HCT116 (cell line): ENCODE measurements at regions not wholly inside any gene's neighbourhood (a gene's known extent, or its start where the extent isn't known, plus 50 kb on each side); places are given as distances from the start of the nearest gene placed in this dataset.

Experiments
- ATAC-seq: fragments of 200-7000 bp; cut with Tn5 transposase; 2 replicates; pipeline ENCODE4 v1.9.1; 2020; ENCODE audit warnings: mild to moderate bottlenecking, moderate library complexity
- BruUV-seq: library from RNA; stranded (reverse); fragments of 400-500 nt; replicated peaks from 2 replicates; lab custom pipeline; 2021; lab: Mats Ljungman, UMichigan
- CTCF ChIA-PET: fragments of 300-600 bp; sonication (Branson Sonifier 250); formaldehyde crosslinking; loops from one replicate; lab custom pipeline; 2021; ENCODE audit warnings: antibody characterized with exemption; lab: Charles Lee
- POLR2A ChIA-PET: fragments of 300-600, 350-600 bp; sonication (Branson Sonifier 250); formaldehyde crosslinking; loops from one replicate; lab custom pipeline; 2021; ENCODE audit warnings: antibody characterized with exemption; lab: Charles Lee
- RAD21 ChIA-PET, 2 experiments: fragments of 300-600 bp; sonication (Branson Sonifier 250); formaldehyde crosslinking; loops; one replicate each; lab custom pipeline; 2023; ENCODE audit warnings: low total read pairs in 2 of 2; ENCODE audit not compliant: uncharacterized antibody in 2 of 2, unreplicated experiment in 2 of 2, low non-redundant PET in 1 of 2; lab: Charles Lee
- DNase-seq: peaks from one replicate; pipeline ENCODE4 v3.0.0-alpha.2; 2010; ENCODE audit warnings: low read depth, low spot score
- H2AFZ ChIP-seq: fragments of 200-600 bp; shearing (Covaris generic), sonication (generic); 2 replicates; pipeline ENCODE4 v1.6.1; 2017; ENCODE audit warnings: low read depth, mixed run types, mixed read lengths, antibody characterized with exemption, low read length; ENCODE audit not compliant: poor library complexity, severe bottlenecking
- H3K27ac ChIP-seq: 2 replicates; pipeline ENCODE4 v1.5.1; 2012; ENCODE audit warnings: low read depth, low read length
- H3K27me3 ChIP-seq: fragments of 200-600 bp; sonication (generic); 2 replicates; pipeline ENCODE4 v1.6.1; 2016; ENCODE audit warnings: mixed run types, low read length, mixed read lengths; ENCODE audit not compliant: insufficient read depth
- H3K36me3 ChIP-seq, 2 experiments: fragments of 200-500 bp in 1 of 2; fragments of 200-600 bp in 1 of 2; sonication (Bioruptor generic) in 1 of 2; sonication (generic) in 1 of 2; 2 replicates each; pipeline versions ENCODE4 v1.5.1 to v1.6.1; 2014 to 2016; ENCODE audit warnings: low read length in 2 of 2, inconsistent platforms in 1 of 2, mixed read lengths in 1 of 2, mixed run types in 1 of 2; ENCODE audit not compliant: insufficient read depth in 2 of 2, control insufficient read depth in 1 of 2
- H3K4me1 ChIP-seq, 2 experiments: fragments of 200-600 bp in 1 of 2; sonication (generic) in 1 of 2; 2 replicates each; pipeline versions ENCODE4 v1.5.1 to v1.6.1; 2012 to 2017; ENCODE audit warnings: low read length in 2 of 2, inconsistent platforms in 1 of 2, mild to moderate bottlenecking in 1 of 2, mixed read lengths in 1 of 2, mixed run types in 1 of 2, moderate library complexity in 1 of 2; ENCODE audit not compliant: insufficient read depth in 2 of 2, control insufficient read depth in 1 of 2
- H3K4me2 ChIP-seq: fragments of 200-600 bp; sonication (generic); 2 replicates; pipeline ENCODE4 v1.6.1; 2017; ENCODE audit warnings: mixed run types, low read length, mixed read lengths
- H3K4me3 ChIP-seq, 2 experiments: fragments of 200-600 bp in 1 of 2; sonication (generic) in 1 of 2; replicated peaks in 1 of 2; 2 replicates each; pipeline ENCODE4 v1.5.1; 2011 to 2016; ENCODE audit warnings: low read length in 2 of 2, control low read depth in 1 of 2, low read depth in 1 of 2, mild to moderate bottlenecking in 1 of 2, mixed read lengths in 1 of 2, mixed run types in 1 of 2
- H3K79me2 ChIP-seq: fragments of 200-600 bp; sonication (generic); 2 replicates; pipeline ENCODE4 v1.6.1; 2017; ENCODE audit warnings: mild to moderate bottlenecking, mixed run types, low read length, moderate library complexity, mixed read lengths; ENCODE audit not compliant: insufficient read depth
- H3K9ac ChIP-seq: fragments of 200-600 bp; sonication (generic); 2 replicates; pipeline ENCODE4 v1.6.1; 2016; ENCODE audit warnings: low read length, mixed read lengths
- H3K9me2 ChIP-seq: fragments of 200-600 bp; sonication (generic), shearing (Covaris generic); 2 replicates; pipeline ENCODE4 v1.6.1; 2017; ENCODE audit warnings: mixed run types, mild to moderate bottlenecking, moderate library complexity; ENCODE audit not compliant: insufficient read depth
- H3K9me3 ChIP-seq, 2 experiments: fragments of 200-500 bp in 1 of 2; fragments of 200-600 bp in 1 of 2; sonication (Bioruptor generic) in 1 of 2; sonication (generic) in 1 of 2; 2 replicates each; pipeline ENCODE4 v1.6.1; 2014 to 2017; ENCODE audit warnings: low read length in 2 of 2, mixed read lengths in 2 of 2, inconsistent platforms in 1 of 2, low read depth in 1 of 2, mild to moderate bottlenecking in 1 of 2, mixed run types in 1 of 2, moderate library complexity in 1 of 2; ENCODE audit not compliant: control insufficient read depth in 1 of 2, insufficient read depth in 1 of 2
- H4K20me1 ChIP-seq: fragments of 200-600 bp; sonication (generic), shearing (Covaris generic); 2 replicates; pipeline ENCODE4 v1.6.1; 2017; ENCODE audit warnings: mixed run types, mild to moderate bottlenecking, moderate library complexity; ENCODE audit not compliant: insufficient read depth
- CBX3 ChIP-seq: IDR thresholded peaks from 2 replicates; pipeline ENCODE4 v1.6.1; 2012; ENCODE audit warnings: low read depth
- EZH2 ChIP-seq: fragments of 200-600 bp; sonication (generic); IDR thresholded peaks from 2 replicates; pipeline ENCODE4 v1.6.1; 2017; ENCODE audit warnings: antibody characterized with exemption, mixed run types
- EZH2phosphoT487 ChIP-seq: fragments of 200-600 bp; IDR thresholded peaks from 2 replicates; pipeline ENCODE4 v1.6.1; 2018; ENCODE audit warnings: antibody characterized with exemption, borderline replicate concordance
- FOSL1 ChIP-seq: IDR thresholded peaks from 2 replicates; pipeline ENCODE4 v1.6.1; 2012; ENCODE audit warnings: low read depth
- JUND ChIP-seq: IDR thresholded peaks from 2 replicates; pipeline ENCODE4 v1.6.1; 2012
- MAX ChIP-seq: IDR thresholded peaks from 2 replicates; pipeline ENCODE4 v1.6.1; 2012
- POLR2A ChIP-seq: IDR thresholded peaks from 2 replicates; pipeline ENCODE4 v1.7.0; 2011; ENCODE audit warnings: borderline replicate concordance; ENCODE audit not compliant: insufficient read depth, insufficient read length; ENCODE audit errors: extremely low read depth
- POLR2AphosphoS5 ChIP-seq: IDR thresholded peaks from 2 replicates; pipeline ENCODE4 v1.6.1; 2011; ENCODE audit warnings: mild to moderate bottlenecking, low read depth, low read length, moderate library complexity
- SP1 ChIP-seq: IDR thresholded peaks from 2 replicates; pipeline ENCODE4 v1.6.1; 2012; ENCODE audit warnings: low read depth
- ZFX ChIP-seq: fragments of 450-650 bp; IDR thresholded peaks from 2 replicates; pipeline ENCODE4 v1.6.1; 2017
- intact Hi-C: fragments of 100-400 bp; cut with micrococcal nuclease; formaldehyde crosslinking; loops from 2 replicates; pipeline ENCODE4 v1.10.0; 2022

GRCh38 chr2:167764772-167765341 is 482.5 kb downstream of the STK39 start:
- H3K79me2 ChIP-seq = no peaks in the 10 kb centered on the region
- H3K4me2 ChIP-seq = no peak overlapping the region
- no peaks in the 10 kb centered on the region for H3K4me1 ChIP-seq
- CTCF ChIA-PET = no interaction called here
- RAD21 ChIA-PET = no interaction called here
- H2AFZ ChIP-seq = no peak overlapping the region
- H3K9me2 ChIP-seq = no peaks in the 10 kb centered on the region
- no peak for TF ChIP-seq POLR2A
- H4K20me1 ChIP-seq = no peaks in the 10 kb centered on the region
- H3K9me3 ChIP-seq = no peaks in the 10 kb centered on the region
- peaks cover 11% of the 10 kb centered on the region; the same call in 1 of the 2 replicates for H3K27me3 ChIP-seq
- H3K9ac ChIP-seq = no peak overlapping the region
- H3K36me3 ChIP-seq = no peaks in the 10 kb centered on the region
- POLR2A ChIA-PET = no interaction called here
- H3K27ac ChIP-seq = no peak overlapping the region
- no peak overlapping the region for H3K4me3 ChIP-seq
- no TSS peak for BruUV-seq
- intact Hi-C loops = no loop called here
- ATAC-seq (no peak), DNase-seq (no peak)

GRCh38 chr2:167761465-167762136 is 485.8 kb downstream of the STK39 start:
- no peaks in the 10 kb centered on the region for H4K20me1 ChIP-seq
- CTCF ChIA-PET = no interaction called here
- H3K9me2 ChIP-seq = no peaks in the 10 kb centered on the region
- H3K4me1 ChIP-seq = no peaks in the 10 kb centered on the region
- no peaks in the 10 kb centered on the region for H3K36me3 ChIP-seq
- no peak for TF ChIP-seq POLR2AphosphoS5
- TF ChIP-seq POLR2A = no peak
- TF ChIP-seq JUND = no peak
- no peak for TF ChIP-seq SP1
- no peak for TF ChIP-seq MAX
- TF ChIP-seq FOSL1 = no peak
- no peak for TF ChIP-seq EZH2
- TF ChIP-seq EZH2phosphoT487 = no peak
- TF ChIP-seq CBX3 = no peak
- TF ChIP-seq ZFX = no peak
- peaks cover 11% of the 10 kb centered on the region for H3K27me3 ChIP-seq
- no peaks in the 10 kb centered on the region for H3K9me3 ChIP-seq
- H2AFZ ChIP-seq = no peak overlapping the region
- RAD21 ChIA-PET = no interaction called here
- BruUV-seq = no TSS peak
- DNase-seq (no peak), ATAC-seq (no peak)
- POLR2A ChIA-PET = no interaction called here
- intact Hi-C loops = no loop called here
- H3K4me3 ChIP-seq = no peak overlapping the region
- H3K79me2 ChIP-seq = no peaks in the 10 kb centered on the region
- H3K4me2 ChIP-seq = no peak overlapping the region
- no peak overlapping the region for H3K9ac ChIP-seq
- H3K27ac ChIP-seq = no peak overlapping the region
